ENCODE measurements at regions not wholly inside any gene's neighbourhood (a gene's known extent, or its start where the extent isn't known, plus 50 kb on each side); places are given as distances from the start of the nearest gene placed in this dataset.

- Mint-ChIP-seq H3K27ac (no peak overlapping the region), H3K9me3 (peaks cover 11 to 15% of the 10 kb centered on the region in 2 experiments), H3K4me1 (peaks cover 11 to 15% of the 10 kb centered on the region in 2 experiments), H3K36me3 (ENCODE audit: insufficient read depth in 1 of 3, low read depth in 3 of 3) (peaks cover 0 to 4% (median 3%) of the 10 kb centered on the region in 3 experiments; a peak in 2 of 7 replicates), H3K4me3 (peak overlapping the region in 1 of 2 experiments; percentile 30; a peak in 1 of 5 replicates), H3K27me3 (ENCODE audit: low read depth) (peaks cover 90% of the 10 kb centered on the region)
- peaks cover 36% of the 10 kb centered on the region for H3K27me3 ChIP-seq (ENCODE audit: insufficient read depth, low read length)
- no peak overlapping the region for H4K91ac ChIP-seq (ENCODE audit: insufficient read length, low read depth, low read length)
- no peaks in the 10 kb centered on the region for H3K9me3 ChIP-seq (ENCODE audit: control insufficient read depth, low read depth, low read length)
- no peak overlapping the region for H4K5ac ChIP-seq (ENCODE audit: insufficient read length, low read depth, low read length)
- no peak overlapping the region for H3K14ac ChIP-seq (ENCODE audit: insufficient read depth, low read length)
- no peak for TF ChIP-seq CTCF (conservative IDR thresholded peaks at IDR 0.05)
- H3K18ac ChIP-seq (ENCODE audit: insufficient read length, low read depth, low read length): no peak overlapping the region
- H2BK120ac ChIP-seq (ENCODE audit: low read depth, low read length, poor library complexity, severe bottlenecking): no peak overlapping the region
- no peak overlapping the region for H3K9ac ChIP-seq (ENCODE audit: extremely low read depth, insufficient read length, low read length)
- H3K23me2 ChIP-seq (ENCODE audit: insufficient read length, low read depth, low read length, poor library complexity, severe bottlenecking): no peaks in the 10 kb centered on the region
- H2BK20ac ChIP-seq (ENCODE audit: low read depth, low read length, poor library complexity, severe bottlenecking): no peak overlapping the region
- H3K56ac ChIP-seq (ENCODE audit: insufficient read length, low read depth, low read length): no peak overlapping the region
- no peak overlapping the region for H2BK12ac ChIP-seq (ENCODE audit: insufficient read length, low read depth, low read length)
- H2BK5ac ChIP-seq (ENCODE audit: insufficient read length, low read length): no peak overlapping the region
- no peak overlapping the region for H4K8ac ChIP-seq (replicated peaks; ENCODE audit: insufficient read length, low read depth, low read length)
- no peak overlapping the region for H3K27ac ChIP-seq (ENCODE audit: insufficient read length, low read depth, low read length)
- no peaks in the 10 kb centered on the region; the same call in 1 of the 2 replicates for H3K4me1 ChIP-seq (ENCODE audit: insufficient read depth, low read length)
- H2AK5ac ChIP-seq (ENCODE audit: insufficient read length, low read length): no peak overlapping the region
- H3K4me2 ChIP-seq (ENCODE audit: insufficient read depth, insufficient read length, low read length): no peak overlapping the region
- H4K20me1 ChIP-seq (ENCODE audit: control insufficient read depth, insufficient read depth, insufficient read length): no peaks in the 10 kb centered on the region
- H3K23ac ChIP-seq (ENCODE audit: insufficient read length, low read depth, low read length): no peak overlapping the region
- no peak overlapping the region for H3T11ph ChIP-seq (ENCODE audit: low read length)
- H3K4ac ChIP-seq (ENCODE audit: low read depth, low read length): no peak overlapping the region
- no peak for DNase-seq
- WGBS (ENCODE audit: extremely low coverage, insufficient read length, low lambda C conversion rate): no CpG with 5 or more reads among the region's 5 CpGs
- no peak overlapping the region for H2AFZ ChIP-seq (ENCODE audit: low read length)
- no peak overlapping the region for H2BK15ac ChIP-seq (ENCODE audit: low read depth, low read length)
- no peaks in the 10 kb centered on the region for H3K79me2 ChIP-seq (ENCODE audit: insufficient read depth, low read length)
- no peaks in the 10 kb centered on the region for H3K79me1 ChIP-seq (ENCODE audit: insufficient read depth, low read depth, low read length, poor library complexity, severe bottlenecking)
These were observed 70.1 kb downstream of the ZNF641 start for GRCh38 chr12:48280572-48280971.

All from H9 (cell line).